Skeletal muscle tissue (tissue), 3 donors: ENCODE measurements at regions not wholly inside any gene's neighbourhood (a gene's known extent, or its start where the extent isn't known, plus 50 kb on each side); places are given as distances from the start of the nearest gene placed in this dataset.

Source experiments
- H3K27ac ChIP-seq: one replicate; pipeline ENCODE4 v1.7.0; 2013; ENCODE audit warnings: mild to moderate bottlenecking, low read depth, low read length, inconsistent platforms
- H3K27me3 ChIP-seq, 3 donors: one replicate each; pipeline ENCODE4 v1.7.0; 2013; ENCODE audit warnings: low read length in 3 of 3; ENCODE audit not compliant: control insufficient read depth in 3 of 3, insufficient read depth in 3 of 3
- H3K36me3 ChIP-seq, 3 donors: one replicate each; pipeline ENCODE4 v1.7.0; 2013; ENCODE audit warnings: low read length in 3 of 3; ENCODE audit not compliant: control insufficient read depth in 3 of 3, insufficient read depth in 3 of 3
- H3K4me1 ChIP-seq, 3 donors: one replicate each; pipeline ENCODE4 v1.7.0; 2013; ENCODE audit warnings: low read length in 3 of 3, mild to moderate bottlenecking in 3 of 3; ENCODE audit not compliant: control insufficient read depth in 3 of 3, insufficient read depth in 3 of 3
- H3K4me3 ChIP-seq, 3 donors: one replicate each; pipeline ENCODE4 v1.7.0; 2013; ENCODE audit warnings: low read length in 3 of 3
- H3K9ac ChIP-seq, 3 donors: one replicate each; pipeline ENCODE4 v1.7.0; 2013; ENCODE audit warnings: low read length in 3 of 3, mild to moderate bottlenecking in 3 of 3, moderate library complexity in 2 of 3, low read depth in 1 of 3
- H3K9me3 ChIP-seq, 3 donors: one replicate each; pipeline ENCODE4 v1.7.0; 2013; ENCODE audit warnings: low read length in 3 of 3; ENCODE audit not compliant: control insufficient read depth in 3 of 3
- donor health status: Osteomylitis.

DNA sequence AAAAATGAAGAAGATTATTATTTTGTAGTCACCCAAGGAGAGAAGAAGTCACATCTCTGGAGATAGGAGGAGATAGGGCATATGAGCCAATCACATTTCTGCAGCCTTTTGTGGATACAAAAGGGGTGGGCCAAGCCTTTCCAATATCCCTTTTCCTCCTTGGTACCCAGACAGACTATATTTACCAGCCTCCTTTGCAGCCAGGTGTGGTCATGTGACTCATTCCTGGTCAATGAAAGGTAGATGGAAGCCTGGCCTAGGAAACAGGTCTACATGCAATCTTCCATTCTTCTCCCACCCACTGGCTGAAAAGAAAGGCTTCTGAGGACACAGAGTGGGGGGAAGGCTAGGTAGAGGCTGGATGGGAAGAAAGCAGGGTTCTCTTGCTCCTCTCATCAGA is 58.1 kb upstream of the ERG start:
- Histone ChIP-seq H3K9me3 (no peaks in the 10 kb centered on the region), H3K36me3 (no peaks in the 10 kb centered on the region), H3K9ac (no peak overlapping the region), H3K27me3 (no peaks in the 10 kb centered on the region), H3K4me3 (no peak overlapping the region), H3K27ac (no peak overlapping the region), H3K4me1 (no peaks in the 10 kb centered on the region)

DNA sequence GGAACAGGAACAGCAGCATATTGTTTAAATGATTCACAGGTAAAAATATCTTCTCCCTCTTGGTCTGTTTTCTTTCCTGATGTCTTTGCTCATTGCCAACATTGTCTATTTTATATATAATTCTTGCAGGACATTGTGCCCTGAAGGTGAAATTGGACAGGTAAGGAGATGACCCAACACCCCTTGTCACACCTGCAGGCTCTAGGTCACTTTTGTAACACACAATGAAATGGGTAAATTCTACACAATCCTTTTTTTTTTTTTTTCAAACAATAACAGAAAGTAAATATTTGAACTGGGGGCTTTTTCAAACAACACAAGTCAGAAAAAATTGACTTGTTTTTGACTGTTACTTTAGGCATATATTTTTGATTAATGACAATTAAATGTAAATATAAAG is 62.9 kb upstream of the ERG start:
- Histone ChIP-seq H3K9ac (no peak overlapping the region), H3K4me3 (no peak overlapping the region), H3K36me3 (no peaks in the 10 kb centered on the region), H3K27me3 (peaks cover 0 to 9% (median 6%) of the 10 kb centered on the region in 3 donors), H3K27ac (no peak overlapping the region), H3K4me1 (no peaks in the 10 kb centered on the region), H3K9me3 (no peaks in the 10 kb centered on the region)

DNA sequence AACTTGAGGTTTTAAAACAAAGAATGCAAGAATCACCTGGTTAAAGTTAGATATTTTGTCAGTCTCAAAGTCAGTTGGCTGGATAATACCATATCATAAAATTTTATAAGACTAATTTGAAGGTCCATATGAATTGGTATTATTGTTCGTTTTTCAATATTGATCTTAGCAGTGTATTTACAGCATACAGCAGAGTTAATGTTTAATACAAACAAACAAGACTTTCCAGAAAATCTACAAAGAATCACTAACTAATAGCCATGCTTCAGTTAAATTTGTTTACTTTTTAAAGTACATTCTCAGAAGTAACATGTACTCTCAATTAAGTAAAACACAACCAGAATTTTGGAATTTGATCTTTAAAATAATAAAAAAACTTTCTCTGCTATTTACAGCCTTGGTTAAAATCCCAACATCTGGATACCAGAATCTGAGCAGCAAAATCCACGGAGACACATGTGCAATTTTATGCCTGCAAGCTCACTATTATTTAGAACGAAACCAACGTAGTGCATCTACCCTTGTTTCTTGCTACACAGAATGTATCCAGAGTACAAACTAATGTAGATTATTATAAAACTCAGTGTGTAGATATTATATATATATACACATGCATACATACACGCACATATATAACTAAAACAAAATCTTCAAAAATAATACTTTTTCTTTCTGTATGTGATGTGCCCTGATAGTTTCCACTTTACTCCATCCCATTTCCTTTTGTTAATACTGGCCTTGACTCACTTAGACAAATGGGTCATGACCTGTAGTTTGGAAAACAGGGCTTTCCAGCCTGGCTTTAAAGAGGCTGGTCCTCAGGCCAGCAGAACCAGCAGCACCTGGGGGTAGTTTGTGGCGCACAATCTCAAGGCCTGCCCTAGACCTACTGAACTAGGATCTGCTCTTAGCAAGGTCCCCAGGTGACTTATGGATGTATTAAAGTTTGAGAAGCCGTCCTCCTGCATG is 63.6 kb upstream of the ERG start:
- H3K36me3 ChIP-seq = no peaks in the 10 kb centered on the region
- H3K4me1 ChIP-seq = peaks cover 0 to under 1% (median 0%) of the 10 kb centered on the region in 3 donors
- no peak overlapping the region for H3K4me3 ChIP-seq
- H3K9me3 ChIP-seq = no peaks in the 10 kb centered on the region
- H3K9ac ChIP-seq = no peak overlapping the region
- H3K27me3 ChIP-seq = peaks cover 0 to 11% (median 10%) of the 10 kb centered on the region in 3 donors
- no peak overlapping the region for H3K27ac ChIP-seq

DNA sequence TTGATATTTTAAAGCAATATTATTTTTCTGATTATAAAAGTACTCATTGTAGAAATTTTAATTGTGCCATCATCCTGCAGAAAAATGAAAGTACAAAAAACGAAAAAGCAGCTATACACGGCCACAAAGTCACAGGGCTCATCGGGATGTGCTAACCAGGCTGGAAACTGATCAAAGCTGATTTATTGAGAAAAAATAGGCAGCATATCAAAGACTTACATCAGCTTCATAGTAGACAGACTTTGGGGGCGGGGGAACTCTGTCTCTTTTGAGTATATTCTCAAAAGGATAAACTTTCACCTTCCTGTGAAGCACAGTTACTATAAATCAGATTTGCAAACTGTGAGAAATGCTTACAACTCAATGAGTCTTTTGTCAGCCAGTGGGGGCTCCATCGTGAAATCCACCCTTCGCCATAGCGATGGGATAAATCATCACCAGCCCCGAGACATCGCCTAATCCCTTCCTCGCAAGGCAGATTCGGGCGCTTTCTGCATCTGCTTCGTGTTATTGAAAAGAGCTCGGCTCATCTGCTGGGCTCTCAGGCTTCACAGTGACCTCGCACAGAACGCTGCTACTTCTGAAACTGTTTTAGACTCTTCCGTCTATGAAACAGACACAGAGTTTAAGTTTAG is 69.2 kb upstream of the ERG start:
- Histone ChIP-seq H3K36me3 (no peaks in the 10 kb centered on the region), H3K27me3 (peaks cover 4 to 37% (median 26%) of the 10 kb centered on the region in 3 donors), H3K4me3 (peak overlapping the region; percentile 13 to 25 (median 22)), H3K9ac (no peak overlapping the region), H3K27ac (no peak overlapping the region), H3K9me3 (peaks cover 0 to 4% (median 0%) of the 10 kb centered on the region in 3 donors), H3K4me1 (peaks cover 0 to 2% (median 0%) of the 10 kb centered on the region in 3 donors)

DNA sequence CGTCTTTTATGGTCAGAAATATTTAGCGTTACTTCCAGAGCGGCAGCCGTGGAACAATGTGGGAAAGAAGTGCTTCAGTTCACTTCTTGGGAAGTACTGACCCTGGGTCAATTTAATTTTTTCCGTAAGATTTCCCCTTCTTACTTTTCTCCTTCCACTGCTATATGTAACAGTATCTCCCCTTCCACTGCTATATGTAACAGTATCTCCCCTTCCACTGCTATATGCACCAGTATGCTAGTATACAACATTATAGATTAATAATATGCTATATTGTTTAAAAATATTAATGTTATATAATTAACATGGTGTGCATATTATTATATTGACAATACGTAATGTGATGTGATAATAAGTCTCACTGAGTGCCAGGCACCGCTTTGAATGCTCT is 69.7 kb upstream of the ERG start:
- Histone ChIP-seq H3K4me1 (peaks cover 0 to 2% (median 0%) of the 10 kb centered on the region in 3 donors), H3K4me3 (peak overlapping the region; percentile 13 to 25 (median 22)), H3K36me3 (no peaks in the 10 kb centered on the region), H3K27ac (no peak overlapping the region), H3K9me3 (peaks cover 0 to 4% (median 0%) of the 10 kb centered on the region in 3 donors), H3K27me3 (peaks cover 4 to 37% (median 26%) of the 10 kb centered on the region in 3 donors), H3K9ac (no peak overlapping the region)

DNA sequence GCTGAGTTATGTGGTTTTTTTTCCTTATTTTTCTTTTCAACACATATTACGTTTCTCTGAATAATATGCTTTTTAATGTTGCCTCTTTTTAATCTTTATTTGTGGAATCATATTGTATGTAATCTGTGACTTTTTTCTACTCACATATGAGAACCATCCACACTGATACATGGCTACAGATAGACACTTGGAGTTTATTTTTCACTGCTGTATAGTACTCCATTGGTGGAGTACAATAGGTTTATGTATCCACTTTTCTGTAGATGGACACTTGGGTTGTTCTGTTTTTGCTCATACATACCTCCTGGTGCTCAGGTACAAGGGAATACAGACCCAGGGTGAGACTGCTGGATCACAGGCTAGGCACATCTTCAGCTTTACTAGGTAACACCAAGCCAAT is 71.5 kb upstream of the ERG start:
- Histone ChIP-seq H3K4me1 (peaks cover 0 to 2% (median 0%) of the 10 kb centered on the region in 3 donors), H3K36me3 (no peaks in the 10 kb centered on the region), H3K27me3 (peaks cover 4 to 38% (median 23%) of the 10 kb centered on the region in 3 donors), H3K9me3 (peaks cover 0 to 4% (median 0%) of the 10 kb centered on the region in 3 donors), H3K9ac (no peak overlapping the region), H3K27ac (no peak overlapping the region), H3K4me3 (no peak overlapping the region)

DNA sequence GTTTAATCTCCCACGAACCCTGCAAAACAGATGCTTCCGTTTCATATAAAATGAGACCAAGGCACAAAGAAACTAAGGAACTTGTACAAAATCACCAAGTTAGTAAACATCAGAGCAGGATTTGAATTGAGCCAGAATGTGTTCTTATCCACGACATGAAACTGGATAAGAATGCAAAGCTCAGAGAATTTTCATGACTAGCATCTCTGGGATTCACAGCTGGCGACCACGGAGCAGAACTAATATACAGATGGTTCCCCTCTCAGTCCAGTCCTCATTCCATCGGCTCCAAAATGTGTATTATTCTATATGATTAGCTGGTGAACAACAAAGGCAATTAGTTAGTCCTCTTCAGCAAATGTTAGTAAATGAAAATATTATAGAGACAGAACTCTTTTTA is 72.3 kb upstream of the ERG start:
- peaks cover 0 to 4% (median 0%) of the 10 kb centered on the region in 3 donors for H3K9me3 ChIP-seq
- H3K27ac ChIP-seq = no peak overlapping the region
- peaks cover 4 to 38% (median 18%) of the 10 kb centered on the region in 3 donors for H3K27me3 ChIP-seq

DNA sequence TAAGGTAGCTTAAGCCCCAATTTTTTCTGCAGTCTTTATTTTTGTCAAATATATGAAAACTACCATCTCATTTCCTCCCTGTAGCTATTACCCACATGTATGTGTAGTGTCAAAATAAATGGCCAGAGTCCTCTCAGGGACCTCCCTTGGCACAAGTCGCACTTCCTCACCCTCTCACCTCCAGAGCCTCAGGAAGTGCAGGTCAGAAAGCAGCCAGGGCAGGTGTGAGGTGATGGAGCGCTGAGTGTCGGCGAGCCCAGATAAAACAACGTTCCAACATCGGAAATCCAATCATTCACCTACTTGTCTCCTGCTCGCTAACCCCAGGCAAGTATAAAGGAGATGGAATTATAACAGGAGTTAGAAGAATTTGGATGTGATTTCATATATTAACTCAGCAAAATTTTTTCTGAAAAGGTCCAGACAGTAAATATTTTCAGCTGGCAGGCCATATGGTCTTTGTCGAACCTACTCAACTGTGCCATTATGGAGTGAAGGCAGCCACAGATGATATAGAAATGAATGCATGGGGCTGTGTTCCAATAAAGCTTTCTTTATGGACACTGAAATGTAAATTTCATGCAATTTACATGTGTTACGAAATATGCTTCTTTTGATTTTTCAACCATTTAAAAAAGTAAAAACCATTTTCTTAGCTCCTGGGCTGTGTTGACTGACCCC is 76.8 kb upstream of the ERG start:
- H3K9ac ChIP-seq = no peak overlapping the region
- H3K27ac ChIP-seq = no peak overlapping the region
- no peaks in the 10 kb centered on the region for H3K36me3 ChIP-seq
- H3K27me3 ChIP-seq = peaks cover 0 to 26% (median 0%) of the 10 kb centered on the region in 3 donors
- no peaks in the 10 kb centered on the region for H3K4me1 ChIP-seq
- no peak overlapping the region for H3K4me3 ChIP-seq
- peaks cover 0 to under 1% (median 0%) of the 10 kb centered on the region in 3 donors for H3K9me3 ChIP-seq

More for the DNA sequence above, 72.3 kb upstream of the ERG start:
- Histone ChIP-seq H3K4me1 (peaks cover 0 to 2% (median 0%) of the 10 kb centered on the region in 3 donors), H3K4me3 (no peak overlapping the region), H3K9ac (no peak overlapping the region), H3K36me3 (no peaks in the 10 kb centered on the region)

DNA sequence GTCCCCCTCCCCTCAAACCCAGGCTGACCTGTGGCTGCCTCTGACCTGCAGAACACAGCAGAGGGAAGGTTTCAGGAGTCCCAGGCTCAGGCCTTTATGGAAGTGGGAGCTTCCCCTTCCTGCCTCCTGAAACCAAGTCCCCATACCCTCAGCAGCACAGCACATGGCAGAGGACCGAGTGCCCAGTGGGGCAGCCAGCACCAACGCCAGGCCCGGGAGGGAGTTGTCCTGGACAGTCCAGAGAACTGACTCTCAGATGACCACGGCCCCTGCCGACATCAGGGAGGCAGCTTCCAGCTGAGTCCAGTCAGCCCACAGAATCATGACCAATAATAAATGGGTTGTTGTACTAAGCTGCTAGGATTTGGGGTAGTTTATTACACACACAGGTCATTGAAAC is 79.6 kb upstream of the ERG start:
- H3K9me3 ChIP-seq = no peaks in the 10 kb centered on the region
- no peaks in the 10 kb centered on the region for H3K4me1 ChIP-seq
- H3K27ac ChIP-seq = no peak overlapping the region
- H3K27me3 ChIP-seq = peaks cover 0 to 25% (median 0%) of the 10 kb centered on the region in 3 donors
- H3K4me3 ChIP-seq = no peak overlapping the region
- H3K36me3 ChIP-seq = no peaks in the 10 kb centered on the region
- H3K9ac ChIP-seq = no peak overlapping the region
